Keratinocyte (primary cell): ENCODE measurements at regions not wholly inside any gene's neighbourhood (a gene's known extent, or its start where the extent isn't known, plus 50 kb on each side); places are given as distances from the start of the nearest gene placed in this dataset.

ENCODE experiments used
- CTCF ChIP-seq, 3 experiments: IDR thresholded peaks in 1 of 3; conservative IDR thresholded peaks in 1 of 3; optimal IDR thresholded peaks in 1 of 3; 2 replicates in 2 of 3; 3 replicates in 1 of 3; pipeline versions ENCODE3 to v1.5.1; 2011; ENCODE audit warnings: low read length in 3 of 3, mild to moderate bottlenecking in 3 of 3, moderate library complexity in 2 of 3, control low read depth in 1 of 3, inconsistent platforms in 1 of 3; ENCODE audit not compliant: insufficient read depth in 2 of 3; ENCODE audit errors: extremely low read depth in 1 of 3
- EZH2 ChIP-seq: IDR thresholded peaks from one replicate; pipeline ENCODE4 v1.6.1; 2012; ENCODE audit warnings: inconsistent platforms, mild to moderate bottlenecking, low read length, moderate library complexity

- TF ChIP-seq CTCF (optimal IDR thresholded peaks at IDR 0.05 in 1 of 3, IDR thresholded peaks at IDR 0.05 in 1 of 3, conservative IDR thresholded peaks at IDR 0.05 in 1 of 3; ENCODE audit: extremely low read depth in 1 of 3, insufficient read depth in 2 of 3, low read length in 3 of 3) = no peak
- no peak for TF ChIP-seq EZH2
Measured at GRCh38 chr2:237253046-237253702, 160.8 kb downstream of the COL6A3 start.
